GM12878 (cell line): ENCODE measurements at regions not wholly inside any gene's neighbourhood (a gene's known extent, or its start where the extent isn't known, plus 50 kb on each side); places are given as distances from the start of the nearest gene placed in this dataset.

ENCODE experiments used
- ATAC-seq: fragments of 200-7000 bp; cut with Tn5 transposase; 3 replicates; pipeline ENCODE4 v1.9.1; 2020; ENCODE audit warnings: mild to moderate bottlenecking, moderate library complexity
- BruUV-seq: library from RNA; stranded (reverse); fragments of 400-500 nt; replicated peaks from 2 replicates; lab custom pipeline; 2021; lab: Mats Ljungman, UMichigan
- CTCF ChIA-PET: fragments of 300-600 bp; sonication (Branson Sonifier 250); formaldehyde crosslinking; extraction: SDS; loops from one replicate; lab custom pipeline; 2021; ENCODE audit warnings: inconsistent platforms; lab: Yijun Ruan, JAX
- POLR2A ChIA-PET: fragments of 350-600 bp; formaldehyde crosslinking; extraction: SDS; loops from one replicate; lab custom pipeline; 2021; ENCODE audit warnings: inconsistent platforms; lab: Charles Lee
- RAD21 ChIA-PET: fragments of 300-600 bp; sonication (Branson Sonifier 250); formaldehyde crosslinking; loops from one replicate; lab custom pipeline; 2023; ENCODE audit warnings: antibody characterized with exemption; ENCODE audit not compliant: unreplicated experiment; lab: Charles Lee
- SMC1A ChIA-PET: fragments of 300-600 bp; sonication (Branson Sonifier 250); formaldehyde crosslinking; loops from one replicate; lab custom pipeline; 2023; ENCODE audit not compliant: unreplicated experiment, uncharacterized antibody; lab: Charles Lee
- DNase-seq: peaks from one replicate; pipeline ENCODE4 v3.0.0-alpha.2; 2011; ENCODE audit warnings: low read depth, low spot score
- FAIRE-seq: peaks from 3 replicates; lab custom pipeline; 2011; peaks lifted over from hg19 to GRCh38; lab: Jason Lieb, UNC
- H2AFZ ChIP-seq: 2 replicates; pipeline ENCODE4 v1.6.0; 2011; ENCODE audit warnings: low read depth, low read length, control low read depth; ENCODE audit not compliant: control insufficient read depth
- H3K27ac ChIP-seq: 2 replicates; pipeline ENCODE4 v1.5.1; 2011; ENCODE audit warnings: control low read depth; ENCODE audit not compliant: control insufficient read depth, insufficient read depth
- H3K27me3 ChIP-seq, 2 experiments: replicated peaks in 1 of 2; 2 replicates each; pipeline versions ENCODE4 v1.6.0 to v1.6.1; 2011; ENCODE audit warnings: low read length in 1 of 2; ENCODE audit not compliant: control insufficient read depth in 2 of 2, insufficient read depth in 2 of 2
- H3K36me3 ChIP-seq, 2 experiments: 2 replicates each; pipeline ENCODE4 v1.5.1; 2011; ENCODE audit warnings: low read length in 1 of 2; ENCODE audit not compliant: control insufficient read depth in 2 of 2, insufficient read depth in 2 of 2
- H3K4me1 ChIP-seq: 2 replicates; pipeline ENCODE4 v1.6.1; 2011; ENCODE audit warnings: mild to moderate bottlenecking, low read length, moderate library complexity, mixed read lengths; ENCODE audit not compliant: control insufficient read depth, insufficient read depth
- H3K4me2 ChIP-seq: 2 replicates; pipeline ENCODE4 v1.6.0; 2011; ENCODE audit warnings: control low read depth; ENCODE audit not compliant: control insufficient read depth, insufficient read depth
- H3K4me3 ChIP-seq: fragments of 200-600 bp; sonication (generic); 2 replicates; pipeline ENCODE4 v1.5.1; 2016
- H3K79me2 ChIP-seq: 2 replicates; pipeline ENCODE4 v1.6.0; 2011; ENCODE audit warnings: low read length; ENCODE audit not compliant: control insufficient read depth, insufficient read depth
- H3K9ac ChIP-seq: 2 replicates; pipeline ENCODE4 v1.8.0; 2011; ENCODE audit warnings: low read length, control low read depth, mixed read lengths; ENCODE audit not compliant: control insufficient read depth, insufficient read depth
- H3K9me3 ChIP-seq: replicated peaks from 3 replicates; pipeline ENCODE4 v1.5.1; 2011; ENCODE audit warnings: mild to moderate bottlenecking, low read length; ENCODE audit not compliant: control insufficient read depth, insufficient read depth
- H4K20me1 ChIP-seq: 2 replicates; pipeline ENCODE4 v1.6.0; 2011; ENCODE audit not compliant: control insufficient read depth, insufficient read depth
- CREB1 ChIP-seq: IDR thresholded peaks from 2 replicates; pipeline ENCODE4 v1.6.1; 2012; ENCODE audit warnings: low read depth, mild to moderate bottlenecking, inconsistent platforms
- DPF2 ChIP-seq: fragments of 450-650 bp; IDR thresholded peaks from 2 replicates; pipeline ENCODE4 v1.6.1; 2017; ENCODE audit warnings: mild to moderate bottlenecking
- HCFC1 ChIP-seq: fragments of 150-350 bp; IDR thresholded peaks from 2 replicates; pipeline ENCODE4 v1.6.1; 2014; ENCODE audit warnings: low read length
- NBN ChIP-seq: fragments of 450-650 bp; IDR thresholded peaks from 2 replicates; pipeline ENCODE4 v1.6.1; 2016
- NKRF ChIP-seq: fragments of 450-650 bp; conservative IDR thresholded peaks from 2 replicates; pipeline ENCODE4 v1.6.1; 2017; ENCODE audit warnings: mild to moderate bottlenecking, moderate library complexity
- NR2C2 ChIP-seq: IDR thresholded peaks from 2 replicates; pipeline ENCODE4 v1.6.1; 2011; ENCODE audit warnings: borderline replicate concordance, low read depth; ENCODE audit not compliant: control insufficient read depth, insufficient read length
- SMARCA5 ChIP-seq: fragments of 450-650 bp; IDR thresholded peaks from 2 replicates; pipeline ENCODE4 v1.6.1; 2017; ENCODE audit warnings: mild to moderate bottlenecking
- SPI1 ChIP-seq: IDR thresholded peaks from 2 replicates; pipeline ENCODE4 v1.6.1; 2011; ENCODE audit warnings: low read depth, mild to moderate bottlenecking, low read length, moderate library complexity, borderline replicate concordance; ENCODE audit not compliant: insufficient read depth
- SRF ChIP-seq, 2 experiments: IDR thresholded peaks; 2 replicates each; pipeline ENCODE4 v1.6.1; 2011; ENCODE audit warnings: low read depth in 2 of 2, low read length in 2 of 2, mild to moderate bottlenecking in 1 of 2, moderate library complexity in 1 of 2
- TARDBP ChIP-seq: IDR thresholded peaks from 2 replicates; pipeline ENCODE4 v1.6.1; 2016; ENCODE audit warnings: borderline replicate concordance
- ZBTB33 ChIP-seq: fragments of 450-650 bp; IDR thresholded peaks from 2 replicates; pipeline ENCODE4 v1.6.1; 2017; ENCODE audit warnings: mild to moderate bottlenecking
- WGBS: methylation state at CpG from one replicate; pipeline ENCODE4 v1.1.6; 2016; ENCODE audit warnings: low lambda C conversion rate; ENCODE audit not compliant: insufficient replicate concordance, insufficient coverage; ENCODE audit errors: missing lambda C conversion rate; 5-methylcytosine and 5-hydroxymethylcytosine counted together
- in situ Hi-C: fragments of 300-500 bp; cut with MboI; formaldehyde crosslinking; loops from 9 replicates; pipeline ENCODE4 v1.14.3; 2018; ENCODE audit warnings: mixed read lengths
- intact Hi-C: fragments of 100-400 bp; cut with micrococcal nuclease; formaldehyde crosslinking; loops from one replicate; pipeline ENCODE4 v1.14.2; 2022; ENCODE audit not compliant: unreplicated experiment
- TF ChIP-seq, protein P1 (sequence below): IDR thresholded peaks from 2 replicates; pipeline ENCODE4 v1.6.1; 2012; ENCODE audit warnings: low read length, inconsistent platforms

GRCh38 chr20:7520361-7520760 is 419.9 kb downstream of the HAO1 start:
- H3K36me3 ChIP-seq, result no peaks in the 10 kb centered on the region
- POLR2A ChIA-PET, result no interaction called here
- no peak overlapping the region for H3K4me3 ChIP-seq
- ATAC-seq, result no peak
- no peaks in the 10 kb centered on the region for H3K4me1 ChIP-seq
- H2AFZ ChIP-seq, result no peak overlapping the region
- H3K4me2 ChIP-seq, result no peak overlapping the region
- FAIRE-seq, result no peak
- no peak for DNase-seq
- in situ Hi-C loops (no loop called here), intact Hi-C loops (no loop called here)
- no TSS peak for BruUV-seq
- H3K27me3 ChIP-seq, result no peaks in the 10 kb centered on the region
- H4K20me1 ChIP-seq, result no peaks in the 10 kb centered on the region
- CTCF ChIA-PET, result no interaction called here
- WGBS, result 0% methylated on average over 4 of the region's 4 CpGs
- H3K9ac ChIP-seq, result no peak overlapping the region
- H3K9me3 ChIP-seq, result no peaks in the 10 kb centered on the region
- H3K27ac ChIP-seq, result no peak overlapping the region
- SMC1A ChIA-PET, result no interaction called here
- RAD21 ChIA-PET, result no interaction called here
- no peak for TF ChIP-seq SMARCA5
- no peak for TF ChIP-seq TARDBP
- no peak for TF ChIP-seq DPF2
- no peak for TF ChIP-seq CREB1
- TF ChIP-seq, protein P1, sequence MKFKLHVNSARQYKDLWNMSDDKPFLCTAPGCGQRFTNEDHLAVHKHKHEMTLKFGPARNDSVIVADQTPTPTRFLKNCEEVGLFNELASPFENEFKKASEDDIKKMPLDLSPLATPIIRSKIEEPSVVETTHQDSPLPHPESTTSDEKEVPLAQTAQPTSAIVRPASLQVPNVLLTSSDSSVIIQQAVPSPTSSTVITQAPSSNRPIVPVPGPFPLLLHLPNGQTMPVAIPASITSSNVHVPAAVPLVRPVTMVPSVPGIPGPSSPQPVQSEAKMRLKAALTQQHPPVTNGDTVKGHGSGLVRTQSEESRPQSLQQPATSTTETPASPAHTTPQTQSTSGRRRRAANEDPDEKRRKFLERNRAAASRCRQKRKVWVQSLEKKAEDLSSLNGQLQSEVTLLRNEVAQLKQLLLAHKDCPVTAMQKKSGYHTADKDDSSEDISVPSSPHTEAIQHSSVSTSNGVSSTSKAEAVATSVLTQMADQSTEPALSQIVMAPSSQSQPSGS, result no peak
- TF ChIP-seq NR2C2, result no peak
- no peak for TF ChIP-seq SRF (IDR thresholded peaks at IDR 0.05; ENCODE audit: low read depth in 2 of 2, low read length in 2 of 2)
- TF ChIP-seq SPI1, result no peak
- TF ChIP-seq NBN, result no peak
- no peak for TF ChIP-seq HCFC1
- TF ChIP-seq ZBTB33, result no peak
- no peak for TF ChIP-seq NKRF
- H3K79me2 ChIP-seq, result no peaks in the 10 kb centered on the region
